ENCODE measurements at regions not wholly inside any gene's neighbourhood (a gene's known extent, or its start where the extent isn't known, plus 50 kb on each side); places are given as distances from the start of the nearest gene placed in this dataset.
"Not testable (repeated sequence)": the region's sequence is repeated elsewhere in the genome, so short reads cannot be mapped to it uniquely, and the experiment has no call there.

DNA sequence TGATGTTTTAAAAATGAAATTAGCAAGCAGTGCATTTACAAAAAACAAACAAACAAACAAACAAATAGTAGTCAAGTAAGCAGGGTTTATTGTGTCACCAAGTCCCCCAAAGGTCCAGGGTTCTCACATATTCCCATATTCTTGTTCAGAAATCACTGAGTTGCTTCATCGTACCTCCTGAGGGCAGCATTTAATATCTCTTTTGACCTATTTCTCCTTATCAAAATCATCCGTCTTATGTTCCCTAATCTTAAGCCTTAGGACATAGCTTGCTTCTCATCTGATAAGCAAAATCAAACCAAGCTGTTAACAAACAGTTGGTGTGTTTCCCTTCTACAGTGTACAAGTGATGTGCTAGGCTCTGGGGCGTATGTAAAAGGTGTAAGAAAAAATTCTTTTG, 109.5 kb upstream of the MAN2A1 start:
- no peak for FAIRE-seq
- DNase-seq (ENCODE audit: low spot score in 2 of 2): no peak

DNA sequence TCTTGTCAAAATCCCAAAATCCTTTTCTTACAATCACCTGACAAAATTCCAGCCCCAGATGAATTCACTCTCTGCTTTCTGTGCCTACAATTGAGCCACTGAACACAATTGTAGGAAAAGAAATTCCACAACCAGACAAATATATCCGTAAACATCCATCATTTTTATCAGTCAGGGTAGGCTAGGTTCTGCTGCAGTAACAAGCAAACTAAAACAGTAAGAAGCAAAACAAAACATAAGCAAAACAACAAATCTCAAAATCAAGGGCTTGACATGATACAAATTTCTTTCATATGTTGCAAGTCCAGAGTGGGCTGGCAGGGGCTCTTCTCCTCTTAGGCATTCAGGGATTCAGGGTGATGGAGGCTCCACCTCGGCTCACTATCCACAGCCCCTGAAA, 114.2 kb upstream of the MAN2A1 start:
- no peak for DNase-seq (ENCODE audit: low spot score in 2 of 2)
- no peak for FAIRE-seq

DNA sequence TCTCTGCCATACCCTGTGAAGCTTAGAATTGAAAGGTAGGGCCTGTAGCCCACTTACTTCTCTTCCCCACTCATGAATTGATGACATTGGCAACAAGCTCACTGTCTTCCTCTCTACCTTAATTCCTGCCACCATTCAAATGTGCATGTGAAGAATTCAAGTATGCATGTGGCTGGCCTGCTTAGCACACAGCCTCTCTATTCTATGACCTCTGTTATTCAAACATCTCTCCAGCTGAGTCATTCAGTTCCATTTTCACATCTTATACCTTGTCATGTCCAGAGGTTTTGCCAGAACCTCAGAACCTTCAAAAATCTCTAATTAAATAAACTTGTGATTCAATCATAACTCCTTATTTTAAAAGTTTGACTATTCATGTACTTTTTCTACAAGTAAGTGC, 114.7 kb upstream of the MAN2A1 start:
- DNase-seq (ENCODE audit: low spot score in 2 of 2) (no peak), FAIRE-seq (no peak)

DNA sequence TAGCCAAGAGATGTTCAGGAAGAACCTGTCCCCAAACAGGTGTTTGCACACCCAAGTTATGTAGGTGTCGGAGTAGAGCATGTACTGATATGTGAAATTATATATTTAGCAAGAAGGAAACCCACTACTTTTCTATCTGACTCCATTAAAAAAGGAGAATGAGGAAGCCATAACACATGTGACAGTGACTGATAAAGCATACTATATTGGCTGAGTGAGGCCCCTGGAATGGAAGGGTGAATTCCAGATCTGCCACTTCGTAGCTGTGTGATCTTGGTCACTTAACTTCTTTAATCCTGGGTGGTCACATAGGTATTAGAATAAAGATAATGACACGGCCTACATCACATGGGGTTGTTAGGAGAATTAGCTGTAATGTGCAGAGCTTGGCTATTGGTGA, 116.0 kb upstream of the MAN2A1 start:
- no peak for FAIRE-seq
- DNase-seq (ENCODE audit: low spot score in 2 of 2): no peak

DNA sequence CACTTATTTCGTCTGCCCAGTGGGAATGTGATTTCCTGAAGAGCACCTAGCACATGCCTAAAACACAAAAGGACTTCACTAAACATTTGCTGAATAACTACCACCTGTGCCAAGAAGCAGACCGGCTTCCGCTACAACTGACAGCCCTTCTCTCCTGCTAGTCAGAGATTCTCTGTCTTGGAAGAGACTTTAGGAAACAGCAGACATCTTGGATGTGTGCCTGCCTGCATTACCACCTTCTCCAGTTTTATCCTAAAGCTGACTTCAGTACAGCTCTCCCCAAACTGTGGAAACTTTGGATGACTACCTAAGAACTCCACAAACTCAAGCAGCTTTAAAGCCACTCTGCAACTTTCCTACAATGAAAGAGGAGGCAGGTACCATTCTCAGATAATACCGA, 116.5 kb upstream of the MAN2A1 start:
- FAIRE-seq (no peak), DNase-seq (ENCODE audit: low spot score in 2 of 2) (no peak)

DNA sequence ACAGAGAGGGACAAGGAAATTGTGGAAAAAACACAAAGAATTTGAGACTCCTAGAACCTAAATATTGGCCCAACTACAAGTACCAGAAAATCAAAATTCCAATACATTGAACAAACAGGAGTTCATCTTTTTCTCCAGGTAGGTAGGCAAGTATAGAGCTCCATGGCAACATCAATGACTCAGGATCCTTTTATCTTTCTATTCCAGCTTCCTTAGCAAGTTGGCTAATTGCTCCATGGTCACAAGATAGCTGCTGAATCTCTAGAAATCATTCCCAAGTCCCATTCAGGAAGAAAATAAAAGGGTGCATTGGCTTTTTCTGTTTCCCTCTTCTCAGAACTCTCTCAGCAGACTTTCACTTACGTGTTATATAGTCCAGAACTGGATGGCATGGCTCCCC, 117.9 kb upstream of the MAN2A1 start:
- FAIRE-seq (no peak), DNase-seq (ENCODE audit: low spot score in 2 of 2) (no peak)

DNA sequence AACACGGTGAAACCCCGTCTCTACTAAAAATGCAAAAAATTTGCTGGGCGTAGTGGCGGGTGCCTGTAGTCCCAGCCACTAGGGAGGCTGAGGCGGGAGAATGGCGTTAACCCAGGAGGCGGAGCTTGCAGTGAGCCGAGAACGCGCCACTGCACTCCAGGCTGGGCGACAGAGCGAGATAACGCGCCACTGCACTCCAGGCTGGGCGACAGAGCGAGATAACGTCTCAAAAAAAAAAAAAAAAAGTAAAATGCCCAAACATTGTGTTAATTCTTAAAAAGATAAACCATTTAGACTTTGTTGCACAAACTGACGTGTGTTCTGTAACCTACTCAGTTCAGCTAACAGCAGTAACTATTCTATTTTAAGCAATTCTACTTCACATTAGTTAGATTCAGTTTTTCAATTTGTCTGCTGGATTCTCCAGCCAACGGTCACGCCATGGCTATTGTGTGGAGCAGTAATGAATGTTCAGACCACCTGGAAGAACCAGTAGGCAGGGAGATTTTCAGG, 119.3 kb upstream of the MAN2A1 start:
- FAIRE-seq (no peak), DNase-seq (ENCODE audit: low spot score in 2 of 2) (no peak)

DNA sequence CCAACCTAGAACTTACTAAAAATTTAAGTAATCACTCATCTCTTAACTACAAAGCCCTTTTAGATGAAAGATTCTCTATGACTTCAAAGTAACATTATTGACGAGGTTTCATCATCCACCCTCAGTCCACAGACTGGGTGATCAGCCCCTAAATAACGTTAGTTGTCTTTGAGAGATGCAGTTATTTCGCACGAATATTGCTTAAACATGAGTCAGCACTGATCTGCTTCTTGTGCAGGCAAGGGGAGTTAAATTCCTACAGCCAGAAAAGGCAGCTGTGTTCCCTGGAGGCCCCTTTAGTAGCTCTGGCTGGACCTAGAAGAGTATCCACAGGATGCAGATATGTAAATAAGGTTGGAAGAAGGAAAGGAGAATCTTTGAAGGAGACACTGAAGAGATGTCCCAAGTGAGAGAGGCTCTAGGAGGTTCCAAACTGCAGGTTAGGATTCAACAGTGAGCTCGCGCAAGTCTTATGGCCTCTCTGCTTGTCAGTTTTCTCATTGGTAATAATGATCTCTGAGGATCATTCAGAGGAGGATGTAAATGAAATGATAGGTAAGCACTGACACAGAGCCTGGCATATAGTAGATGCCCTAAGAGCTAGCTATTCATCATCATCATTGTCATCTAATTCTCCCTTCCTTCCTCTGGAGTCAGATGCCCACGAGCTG, 122.2 kb upstream of the MAN2A1 start:
- no peak for FAIRE-seq

DNA sequence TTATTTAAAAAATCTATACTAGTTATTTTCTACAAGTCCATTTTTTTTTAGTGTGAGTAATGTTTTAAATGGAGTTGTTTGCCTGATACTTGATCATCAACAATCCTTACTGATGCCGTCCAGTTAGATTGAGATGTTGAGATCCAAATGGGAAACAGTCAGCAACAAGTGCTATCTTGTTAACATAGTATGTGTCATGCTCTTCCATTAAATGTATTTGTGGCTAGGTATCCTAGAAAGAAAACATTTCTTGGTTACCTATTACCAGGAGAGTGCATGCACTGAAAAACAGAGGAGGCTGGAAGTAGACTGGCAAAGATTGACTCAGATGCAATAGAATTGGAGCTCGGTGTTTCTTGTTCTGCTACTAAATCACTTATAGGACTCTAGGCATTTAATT, 123.4 kb upstream of the MAN2A1 start:
- DNase-seq (ENCODE audit: low spot score in 2 of 2): no peak
- FAIRE-seq: no peak

More for the DNA sequence above, 122.2 kb upstream of the MAN2A1 start:
- no peak for DNase-seq (ENCODE audit: low spot score in 2 of 2)

DNA sequence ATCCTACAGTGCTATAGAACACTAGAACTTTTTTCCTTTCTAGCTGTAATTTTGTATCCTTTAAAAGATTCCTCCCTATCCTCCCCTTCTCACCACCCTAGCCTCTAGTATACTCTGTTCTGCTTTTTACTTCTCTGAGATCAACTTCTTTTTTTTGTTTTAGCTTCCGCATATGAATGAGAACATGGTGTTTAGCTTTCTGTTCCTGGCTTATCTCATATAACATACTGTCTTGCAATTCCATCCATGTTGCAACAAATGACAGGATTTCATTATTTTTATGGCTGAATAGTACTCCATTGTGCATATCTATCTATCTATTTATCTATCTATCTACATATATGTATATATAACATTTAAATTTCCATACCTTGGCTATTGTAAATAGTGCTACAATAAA, 126.0 kb upstream of the MAN2A1 start:
- no peak for FAIRE-seq
- DNase-seq (ENCODE audit: low spot score in 2 of 2): no peak

DNA sequence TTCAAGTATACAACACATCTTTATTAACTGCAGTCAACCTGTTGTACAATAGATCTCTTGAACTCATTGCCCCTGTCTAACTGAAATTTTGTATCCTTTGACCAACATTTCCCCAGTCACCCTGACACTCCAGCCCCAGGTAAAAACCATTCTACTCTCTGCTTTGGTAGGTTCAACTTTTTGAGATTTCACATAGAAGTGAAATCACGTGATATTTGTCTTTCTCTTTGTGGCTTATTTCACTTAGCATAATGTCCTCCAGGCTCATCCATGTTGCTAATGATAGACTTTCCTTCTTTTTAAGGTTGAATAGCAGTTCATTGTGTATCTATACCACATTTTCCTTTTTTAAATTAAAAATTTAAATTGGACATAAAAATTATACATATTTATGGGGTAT, 126.5 kb upstream of the MAN2A1 start:
- no peak for FAIRE-seq

DNA sequence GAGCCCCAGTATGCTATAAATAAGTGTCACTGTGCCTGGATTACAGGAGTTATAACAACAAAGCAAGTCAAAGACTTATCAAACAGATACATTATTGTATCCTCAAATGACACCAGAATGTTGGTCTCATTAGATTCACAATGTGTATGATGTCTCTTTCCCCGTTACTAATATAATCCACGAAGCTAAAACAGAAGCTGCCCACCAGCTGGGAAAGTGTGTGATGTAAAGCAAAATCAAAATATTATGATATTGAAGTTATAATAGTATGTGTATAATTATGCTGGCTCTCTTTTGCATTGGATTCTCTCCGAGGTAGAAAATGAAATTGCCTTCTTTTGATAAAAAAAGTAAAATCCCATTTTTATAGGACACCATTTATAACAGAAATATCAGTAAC, 127.3 kb upstream of the MAN2A1 start:
- FAIRE-seq: no peak
- no peak for DNase-seq (ENCODE audit: low spot score in 2 of 2)

More for the DNA sequence above, 126.5 kb upstream of the MAN2A1 start:
- DNase-seq (ENCODE audit: low spot score in 2 of 2): no peak

DNA sequence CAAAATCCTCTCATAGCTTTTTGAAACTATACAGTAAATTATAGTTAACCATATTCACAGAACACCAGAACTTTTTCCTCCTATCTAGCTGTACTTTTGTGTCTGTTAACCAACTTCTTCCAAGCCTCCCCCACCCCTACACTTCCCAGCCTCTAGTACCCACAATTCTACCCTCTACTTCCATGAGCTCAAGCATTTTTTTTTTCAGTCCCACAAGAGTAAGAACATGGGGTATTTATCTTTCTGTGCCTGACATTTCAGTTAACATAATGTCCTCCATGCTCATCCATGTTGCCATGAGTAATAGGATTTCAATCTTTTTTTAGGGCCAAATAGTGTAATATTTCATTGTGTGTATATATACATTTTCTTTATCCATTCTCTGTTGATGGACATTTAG, 128.3 kb upstream of the MAN2A1 start:
- FAIRE-seq (no peak), DNase-seq (ENCODE audit: low spot score in 2 of 2) (no peak)

DNA sequence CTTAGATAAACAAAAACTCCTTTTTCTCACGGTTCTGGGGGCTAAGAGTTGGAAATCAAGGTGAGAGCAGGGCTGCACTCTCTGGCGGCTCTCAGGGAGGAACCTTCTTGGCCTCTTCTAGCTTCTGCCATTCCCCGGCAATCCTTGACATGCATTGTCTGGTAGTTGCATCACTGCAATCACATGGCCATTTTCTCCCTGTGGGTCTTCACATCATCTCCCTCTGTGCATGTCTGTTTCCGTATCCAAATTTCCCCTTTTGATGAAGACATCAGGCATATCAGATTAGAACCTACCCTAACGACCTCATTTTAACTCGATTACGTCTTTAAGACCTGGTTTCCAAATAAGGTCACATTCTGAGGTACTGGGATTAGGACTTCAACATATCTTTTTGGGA, 129.2 kb upstream of the MAN2A1 start:
- DNase-seq (ENCODE audit: low spot score in 2 of 2) (no peak), FAIRE-seq (no peak)

DNA sequence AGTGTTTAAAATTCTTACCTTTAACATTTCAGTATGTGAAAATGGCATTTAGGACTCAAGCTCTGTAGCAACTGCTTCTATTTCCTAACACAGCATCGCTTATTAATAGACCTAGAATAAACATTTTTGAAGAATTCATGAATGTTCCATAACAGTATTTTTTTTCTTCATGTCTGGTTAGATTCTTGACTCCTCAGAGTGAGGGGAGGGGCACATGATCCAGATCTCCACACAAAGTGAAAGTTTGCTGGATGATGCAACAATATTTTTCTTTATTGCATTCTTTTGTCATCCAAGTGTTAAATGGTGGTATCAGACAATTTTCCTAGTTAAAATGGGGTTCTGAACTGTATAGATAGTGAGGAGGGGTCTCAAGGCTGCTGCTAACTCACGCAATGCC, 130.8 kb upstream of the MAN2A1 start:
- FAIRE-seq: no peak
- no peak for DNase-seq (ENCODE audit: low spot score in 2 of 2)

DNA sequence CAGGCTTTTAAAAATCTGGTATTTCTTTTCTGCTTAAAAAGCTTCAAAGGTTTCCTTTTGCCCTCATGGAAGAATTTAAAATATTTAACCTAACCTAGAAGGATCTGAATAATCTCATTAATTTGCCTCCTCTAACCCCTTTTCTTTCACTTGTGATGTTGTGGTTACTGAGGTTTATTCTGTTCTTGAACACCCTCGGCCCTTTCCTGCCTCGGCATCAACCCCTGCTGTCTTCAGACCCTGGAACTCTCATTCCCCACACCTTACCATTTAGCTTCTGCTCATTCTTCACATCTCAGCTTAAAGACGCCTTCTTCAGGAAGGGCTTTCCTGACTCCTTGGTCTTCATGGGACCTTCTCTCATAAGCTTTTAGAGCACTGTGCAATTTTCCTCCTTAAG, 131.4 kb upstream of the MAN2A1 start:
- DNase-seq (ENCODE audit: low spot score in 2 of 2): no peak
- FAIRE-seq: no peak

DNA sequence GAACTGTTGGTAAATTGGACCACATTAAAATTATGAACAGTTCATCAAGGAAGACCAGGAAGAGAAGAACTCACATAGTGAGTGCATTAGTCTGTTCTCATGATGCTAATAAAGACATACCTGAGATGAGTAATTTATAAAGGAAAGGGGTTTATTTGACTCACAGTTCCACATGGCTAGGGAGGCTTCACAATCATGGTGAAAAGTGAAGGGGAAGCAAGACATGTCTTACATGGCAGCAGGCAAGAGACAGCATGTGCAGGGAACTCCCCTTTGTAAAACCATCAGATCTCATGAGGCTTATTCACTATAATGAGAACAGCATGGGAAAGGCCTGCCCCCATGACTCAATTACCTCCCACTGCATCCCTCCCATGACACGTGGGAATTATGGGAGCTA, 135.9 kb upstream of the MAN2A1 start:
- DNase-seq (ENCODE audit: low spot score in 2 of 2): no peak
- FAIRE-seq: no peak

DNA sequence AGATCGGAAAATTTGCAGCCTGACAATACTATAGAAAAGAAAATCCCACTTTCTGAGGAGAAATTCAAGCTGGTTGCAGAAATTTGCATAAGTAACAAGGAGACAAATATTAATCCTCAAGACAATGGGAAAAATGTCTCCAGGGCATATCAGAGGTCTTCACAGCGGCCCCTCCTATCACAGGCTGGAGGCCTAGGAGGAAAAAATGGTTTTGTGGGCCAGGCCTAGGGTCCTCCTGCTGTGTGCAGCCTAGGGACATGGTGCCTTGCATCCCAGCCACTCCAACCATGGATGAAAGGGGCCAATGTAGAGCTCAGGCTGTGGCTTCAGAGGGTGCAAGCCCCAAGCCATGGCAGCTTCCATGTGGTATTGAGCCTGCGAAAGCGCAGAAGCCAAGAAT, 138.5 kb upstream of the MAN2A1 start:
- FAIRE-seq; DNase-seq (ENCODE audit: low spot score in 2 of 2): not testable (repeated sequence)

DNA sequence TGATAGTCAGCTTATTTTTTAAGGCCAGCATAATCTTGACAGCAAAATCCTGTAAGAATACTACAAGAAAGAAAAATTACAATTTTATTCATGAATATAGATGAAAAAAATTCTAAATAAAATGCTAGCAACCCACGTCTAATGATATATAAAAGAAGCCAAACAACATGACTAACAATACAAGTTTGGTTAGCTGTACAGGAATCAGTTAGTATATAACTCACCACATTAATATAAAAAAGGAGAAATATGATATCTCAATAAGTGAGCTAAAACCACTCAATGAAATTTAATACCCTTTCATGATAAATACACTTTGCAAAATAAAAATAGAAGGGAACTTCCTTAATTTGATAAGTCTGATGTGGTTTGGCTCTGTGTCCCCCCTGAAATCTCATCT, 139.7 kb upstream of the MAN2A1 start:
- FAIRE-seq (no peak), DNase-seq (ENCODE audit: low spot score in 2 of 2) (no peak)

DNA sequence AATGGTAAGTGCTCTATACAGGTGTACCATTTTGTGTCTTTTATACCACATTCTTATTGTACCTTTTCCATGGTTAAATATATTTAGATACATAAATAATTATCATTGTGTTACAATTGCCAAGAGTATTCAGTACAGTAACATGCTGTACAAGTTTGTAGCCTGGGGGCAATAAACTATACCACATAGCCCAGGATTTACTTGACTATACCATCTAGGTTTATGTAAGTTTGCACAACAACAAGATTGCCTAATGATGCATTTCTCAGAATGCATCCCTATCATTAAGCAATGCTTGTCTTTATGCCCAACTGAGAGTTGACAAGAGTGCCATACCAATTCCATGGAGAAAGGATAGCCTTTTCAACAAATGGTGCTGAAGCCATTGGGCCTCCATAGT, 136.7 kb upstream of the PJA2 start:
- no peak for FAIRE-seq
- DNase-seq (ENCODE audit: low spot score in 2 of 2): no peak

DNA sequence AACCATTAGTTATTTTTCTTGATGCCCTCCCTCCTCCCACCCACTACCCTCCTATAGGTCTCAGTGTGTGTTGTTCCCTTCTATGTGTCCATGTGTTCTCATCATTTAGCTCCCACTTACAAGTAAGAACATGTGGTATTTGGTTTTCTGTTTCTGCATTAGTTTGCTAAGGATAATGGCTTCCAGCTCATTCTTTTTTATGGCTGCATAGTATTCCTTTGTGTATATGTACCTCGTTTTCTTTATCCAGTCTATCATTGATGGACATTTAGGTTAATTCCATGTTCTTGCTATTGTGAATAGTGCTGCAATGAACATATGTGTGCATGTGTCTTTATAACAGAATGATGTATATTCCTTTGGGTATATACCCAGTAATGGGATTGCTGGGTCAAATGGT, 135.1 kb upstream of the PJA2 start:
- not testable (repeated sequence) for DNase-seq (ENCODE audit: low spot score in 2 of 2); FAIRE-seq

DNA sequence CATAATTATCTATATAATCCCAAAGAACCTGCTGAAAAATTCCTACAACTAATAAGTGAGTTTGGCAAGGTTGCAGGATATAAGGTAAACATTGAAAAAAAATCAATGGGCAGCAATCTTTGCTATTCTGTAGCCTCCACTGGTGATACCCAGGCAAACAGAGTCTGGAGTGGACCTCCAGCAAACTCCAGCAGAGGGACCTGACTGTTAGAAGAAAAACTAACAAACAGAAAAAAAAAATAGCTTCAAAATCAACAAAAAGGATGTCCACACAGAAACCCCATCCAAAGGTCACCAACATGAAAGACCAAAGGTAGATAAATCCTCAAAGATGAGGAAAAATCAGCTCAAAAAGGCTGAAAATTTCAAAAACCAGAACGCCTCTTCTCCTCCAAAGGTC, 128.9 kb upstream of the PJA2 start:
- not testable (repeated sequence) for FAIRE-seq; DNase-seq (ENCODE audit: low spot score in 2 of 2)

DNA sequence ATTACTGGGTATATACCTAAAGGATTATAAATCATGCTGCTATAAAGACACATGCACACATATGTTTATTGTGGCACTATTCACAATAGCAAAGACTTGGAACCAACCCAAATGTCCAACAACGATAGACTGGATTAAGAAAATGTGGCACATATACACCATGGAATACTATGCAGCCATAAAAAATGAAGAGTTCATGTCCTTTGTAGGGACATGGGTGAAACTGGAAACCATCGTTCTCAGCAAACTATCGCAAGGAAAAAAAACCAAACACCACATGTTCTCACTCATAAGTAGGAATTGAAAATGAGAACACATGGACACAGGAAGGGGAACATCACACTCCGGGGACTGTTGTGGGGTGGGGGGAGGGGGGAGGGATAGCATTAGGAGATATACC, 125.3 kb upstream of the PJA2 start:
- DNase-seq (ENCODE audit: low spot score in 2 of 2); FAIRE-seq: not testable (repeated sequence)
